A673 (cell line): ENCODE measurements at regions not wholly inside any gene's neighbourhood (a gene's known extent, or its start where the extent isn't known, plus 50 kb on each side); places are given as distances from the start of the nearest gene placed in this dataset.

Experiments used
- EZH2 ChIP-seq: fragments of 200-600 bp; sonication (generic); IDR thresholded peaks from 2 replicates; pipeline ENCODE4 v1.6.1; 2017; ENCODE audit warnings: borderline replicate concordance, low read depth, mild to moderate bottlenecking, mixed read lengths, antibody characterized with exemption, low read length; ENCODE audit not compliant: poor library complexity, severe bottlenecking
- TF ChIP-seq, protein P1 (sequence below): fragments of 300-800, 200-600 bp; sonication (generic); conservative IDR thresholded peaks from 2 replicates; pipeline ENCODE4 v1.5.1; 2017; ENCODE audit warnings: low read depth, mild to moderate bottlenecking, antibody characterized with exemption, low read length, moderate library complexity, mixed read lengths

DNA sequence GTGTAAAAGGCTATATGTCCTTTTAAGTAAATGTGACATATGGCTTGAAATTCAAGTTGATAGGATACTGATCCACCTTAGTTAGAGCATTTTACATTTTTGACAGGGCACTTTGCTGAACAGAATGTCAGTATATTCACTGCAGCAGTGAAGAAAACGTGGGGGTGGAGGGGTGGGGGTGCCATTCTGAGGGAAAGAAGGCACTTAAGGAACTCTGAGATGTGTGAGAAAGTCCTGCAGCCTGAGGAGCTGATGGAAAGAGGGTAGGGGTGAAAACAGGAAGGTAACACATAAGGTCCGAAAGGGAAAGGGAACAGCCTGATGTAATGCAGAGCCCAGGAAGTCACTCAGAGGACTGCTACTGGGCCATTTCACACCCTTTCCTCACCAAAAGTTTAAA is 265.5 kb upstream of the GRIP1 start:
- no peak for TF ChIP-seq EZH2
- TF ChIP-seq, protein P1, sequence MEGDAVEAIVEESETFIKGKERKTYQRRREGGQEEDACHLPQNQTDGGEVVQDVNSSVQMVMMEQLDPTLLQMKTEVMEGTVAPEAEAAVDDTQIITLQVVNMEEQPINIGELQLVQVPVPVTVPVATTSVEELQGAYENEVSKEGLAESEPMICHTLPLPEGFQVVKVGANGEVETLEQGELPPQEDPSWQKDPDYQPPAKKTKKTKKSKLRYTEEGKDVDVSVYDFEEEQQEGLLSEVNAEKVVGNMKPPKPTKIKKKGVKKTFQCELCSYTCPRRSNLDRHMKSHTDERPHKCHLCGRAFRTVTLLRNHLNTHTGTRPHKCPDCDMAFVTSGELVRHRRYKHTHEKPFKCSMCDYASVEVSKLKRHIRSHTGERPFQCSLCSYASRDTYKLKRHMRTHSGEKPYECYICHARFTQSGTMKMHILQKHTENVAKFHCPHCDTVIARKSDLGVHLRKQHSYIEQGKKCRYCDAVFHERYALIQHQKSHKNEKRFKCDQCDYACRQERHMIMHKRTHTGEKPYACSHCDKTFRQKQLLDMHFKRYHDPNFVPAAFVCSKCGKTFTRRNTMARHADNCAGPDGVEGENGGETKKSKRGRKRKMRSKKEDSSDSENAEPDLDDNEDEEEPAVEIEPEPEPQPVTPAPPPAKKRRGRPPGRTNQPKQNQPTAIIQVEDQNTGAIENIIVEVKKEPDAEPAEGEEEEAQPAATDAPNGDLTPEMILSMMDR: no peak
